GM12874 (cell line): ENCODE measurements at regions not wholly inside any gene's neighbourhood (a gene's known extent, or its start where the extent isn't known, plus 50 kb on each side); places are given as distances from the start of the nearest gene placed in this dataset.

Source experiments
- CTCF ChIP-seq: IDR thresholded peaks from 2 replicates; pipeline ENCODE4 v1.5.1; 2011; ENCODE audit warnings: low read depth, mild to moderate bottlenecking, control low read depth, low read length, moderate library complexity; ENCODE audit not compliant: insufficient read depth

GRCh38 chr4:130131536-130131935 is 1035.6 kb downstream of the C4orf33 start:
- no peak for TF ChIP-seq CTCF

- no peak for TF ChIP-seq CTCF
These were observed 1045.7 kb downstream of the C4orf33 start for GRCh38 chr4:130141651-130142050.

- TF ChIP-seq CTCF = no peak
These were observed 1047.7 kb downstream of the C4orf33 start for GRCh38 chr4:130143656-130144055.

GRCh38 chr4:130146773-130147172 is 1050.8 kb downstream of the C4orf33 start:
- no peak for TF ChIP-seq CTCF

- no peak for TF ChIP-seq CTCF
These were observed 1051.7 kb downstream of the C4orf33 start for GRCh38 chr4:130147641-130148040.

GRCh38 chr4:130154901-130155300 is 1058.9 kb downstream of the C4orf33 start:
- TF ChIP-seq CTCF = no peak

- TF ChIP-seq CTCF = no peak
These were observed 1067.7 kb downstream of the C4orf33 start for GRCh38 chr4:130163701-130164100.

- no peak for TF ChIP-seq CTCF
These were observed 1069.4 kb downstream of the C4orf33 start for GRCh38 chr4:130165381-130165780.
